GM12865 (cell line): ENCODE measurements at regions not wholly inside any gene's neighbourhood (a gene's known extent, or its start where the extent isn't known, plus 50 kb on each side); places are given as distances from the start of the nearest gene placed in this dataset.

Experiments used
- DNase-seq: peaks from one replicate; pipeline ENCODE4 v3.0.0; 2010; ENCODE audit warnings: low read depth
- H3K4me3 ChIP-seq: 2 replicates; pipeline ENCODE4 v1.5.1; 2011; ENCODE audit warnings: mild to moderate bottlenecking, low read depth, low read length, control low read depth
- TF ChIP-seq, protein P1 (sequence below): IDR thresholded peaks from 2 replicates; pipeline ENCODE4 v1.5.1; 2011; ENCODE audit warnings: low read length, control low read depth, low read depth, inconsistent platforms; ENCODE audit not compliant: insufficient read depth; ENCODE audit errors: missing control alignments

DNA sequence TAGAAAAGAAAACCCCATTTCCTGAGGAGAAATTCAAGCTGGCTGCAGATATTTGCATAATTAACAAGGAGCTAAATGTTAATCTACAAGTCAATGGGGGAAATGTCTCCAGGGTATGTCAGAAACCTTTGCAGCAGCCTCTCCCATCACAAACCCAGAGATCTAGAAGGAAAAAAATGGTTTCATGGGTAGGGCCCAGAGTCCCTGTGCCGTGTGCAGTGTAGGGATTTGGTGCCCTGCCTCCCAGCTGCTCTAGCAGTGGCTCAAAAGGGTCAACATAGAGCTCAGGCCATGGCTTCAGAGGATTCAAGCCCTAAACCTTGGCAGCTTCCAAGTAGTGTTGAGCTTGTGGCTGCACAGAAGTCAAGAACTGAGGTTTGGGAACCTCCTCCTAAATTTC is 290.2 kb upstream of the TMEFF2 start:
- TF ChIP-seq, protein P1, sequence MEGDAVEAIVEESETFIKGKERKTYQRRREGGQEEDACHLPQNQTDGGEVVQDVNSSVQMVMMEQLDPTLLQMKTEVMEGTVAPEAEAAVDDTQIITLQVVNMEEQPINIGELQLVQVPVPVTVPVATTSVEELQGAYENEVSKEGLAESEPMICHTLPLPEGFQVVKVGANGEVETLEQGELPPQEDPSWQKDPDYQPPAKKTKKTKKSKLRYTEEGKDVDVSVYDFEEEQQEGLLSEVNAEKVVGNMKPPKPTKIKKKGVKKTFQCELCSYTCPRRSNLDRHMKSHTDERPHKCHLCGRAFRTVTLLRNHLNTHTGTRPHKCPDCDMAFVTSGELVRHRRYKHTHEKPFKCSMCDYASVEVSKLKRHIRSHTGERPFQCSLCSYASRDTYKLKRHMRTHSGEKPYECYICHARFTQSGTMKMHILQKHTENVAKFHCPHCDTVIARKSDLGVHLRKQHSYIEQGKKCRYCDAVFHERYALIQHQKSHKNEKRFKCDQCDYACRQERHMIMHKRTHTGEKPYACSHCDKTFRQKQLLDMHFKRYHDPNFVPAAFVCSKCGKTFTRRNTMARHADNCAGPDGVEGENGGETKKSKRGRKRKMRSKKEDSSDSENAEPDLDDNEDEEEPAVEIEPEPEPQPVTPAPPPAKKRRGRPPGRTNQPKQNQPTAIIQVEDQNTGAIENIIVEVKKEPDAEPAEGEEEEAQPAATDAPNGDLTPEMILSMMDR: no peak
- H3K4me3 ChIP-seq: no peak overlapping the region
- no peak for DNase-seq

DNA sequence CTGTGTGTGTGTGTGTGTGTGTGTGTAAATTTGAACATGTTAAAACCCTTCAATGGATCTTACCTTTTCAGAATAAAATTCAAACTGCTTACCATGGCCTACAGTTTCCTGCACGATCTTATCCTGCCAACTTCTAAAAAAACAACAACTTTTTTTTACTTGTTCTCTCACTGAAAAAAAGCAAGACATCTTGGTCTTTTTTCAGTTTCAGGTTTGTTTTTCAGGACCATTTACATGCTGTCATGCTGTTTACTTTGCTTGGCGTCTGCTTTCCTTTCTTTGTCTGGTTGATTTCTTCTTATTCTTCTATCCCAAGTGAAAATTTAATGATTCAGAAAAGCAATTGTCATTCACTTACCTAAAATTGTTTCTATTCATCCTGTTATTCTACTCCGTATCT is 286.3 kb upstream of the TMEFF2 start:
- TF ChIP-seq, protein P1: no peak
- no peak for DNase-seq

DNA sequence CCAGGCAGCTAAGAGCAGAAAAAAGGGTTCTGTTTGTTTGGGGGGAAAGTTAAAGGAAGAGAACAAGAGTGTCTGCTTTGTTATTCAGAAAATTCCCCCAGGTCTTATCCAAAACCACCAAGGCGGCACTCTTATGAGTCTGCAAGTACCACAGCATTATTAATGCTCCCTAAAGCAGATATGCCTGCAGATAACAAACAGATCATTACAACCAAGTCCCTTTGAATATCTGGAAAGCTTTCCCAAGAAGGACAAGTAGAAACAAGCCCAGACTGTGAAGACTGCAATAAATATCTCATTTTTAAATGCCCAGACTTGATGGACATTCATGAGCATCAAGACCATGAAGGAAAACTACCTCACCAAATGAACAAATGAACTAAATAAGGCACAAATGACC is 278.6 kb upstream of the TMEFF2 start:
- no peak for DNase-seq
- TF ChIP-seq, protein P1: no peak
- no peak overlapping the region for H3K4me3 ChIP-seq

More for the DNA sequence above, 286.3 kb upstream of the TMEFF2 start:
- no peak overlapping the region for H3K4me3 ChIP-seq

DNA sequence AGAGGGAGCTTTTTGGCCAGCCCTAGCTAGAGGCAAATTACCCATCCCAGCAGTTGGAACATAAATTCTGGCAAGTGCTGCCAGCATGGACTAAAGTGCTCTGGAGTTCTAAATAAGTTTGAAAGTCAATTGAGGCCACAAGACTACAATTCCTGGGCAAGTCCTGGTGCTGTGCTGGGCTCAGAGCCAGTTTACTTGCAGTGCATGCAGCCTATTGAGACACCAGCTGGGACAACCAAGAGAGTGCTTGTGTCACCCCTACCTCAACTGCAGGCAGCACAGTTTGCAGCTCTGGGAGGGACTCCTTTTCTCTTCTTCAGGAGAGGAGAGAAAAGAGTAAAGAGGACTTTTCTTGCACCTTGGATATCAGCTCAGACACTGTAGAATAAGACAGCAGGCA is 277.2 kb upstream of the TMEFF2 start:
- no peak for DNase-seq
- H3K4me3 ChIP-seq: no peak overlapping the region
- TF ChIP-seq, protein P1: no peak

DNA sequence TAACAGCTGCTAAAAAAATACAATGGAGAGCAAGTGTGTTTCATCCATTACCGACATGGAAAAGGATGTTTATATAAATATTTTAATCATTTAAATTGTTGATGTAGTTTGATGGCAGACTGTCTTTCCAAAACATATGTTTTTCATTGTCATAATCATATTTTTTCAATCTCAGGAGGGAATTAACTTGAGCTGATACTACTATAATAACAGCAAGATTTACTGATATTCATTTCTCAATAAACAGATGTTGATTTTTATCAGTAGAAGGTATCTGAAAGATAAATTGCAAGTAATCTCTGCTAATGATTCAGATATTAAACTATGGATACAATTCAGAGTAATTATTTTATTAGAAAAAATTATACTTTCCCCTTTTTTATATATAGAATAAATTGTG is 274.9 kb upstream of the TMEFF2 start:
- TF ChIP-seq, protein P1: no peak
- no peak overlapping the region for H3K4me3 ChIP-seq
- DNase-seq: no peak

DNA sequence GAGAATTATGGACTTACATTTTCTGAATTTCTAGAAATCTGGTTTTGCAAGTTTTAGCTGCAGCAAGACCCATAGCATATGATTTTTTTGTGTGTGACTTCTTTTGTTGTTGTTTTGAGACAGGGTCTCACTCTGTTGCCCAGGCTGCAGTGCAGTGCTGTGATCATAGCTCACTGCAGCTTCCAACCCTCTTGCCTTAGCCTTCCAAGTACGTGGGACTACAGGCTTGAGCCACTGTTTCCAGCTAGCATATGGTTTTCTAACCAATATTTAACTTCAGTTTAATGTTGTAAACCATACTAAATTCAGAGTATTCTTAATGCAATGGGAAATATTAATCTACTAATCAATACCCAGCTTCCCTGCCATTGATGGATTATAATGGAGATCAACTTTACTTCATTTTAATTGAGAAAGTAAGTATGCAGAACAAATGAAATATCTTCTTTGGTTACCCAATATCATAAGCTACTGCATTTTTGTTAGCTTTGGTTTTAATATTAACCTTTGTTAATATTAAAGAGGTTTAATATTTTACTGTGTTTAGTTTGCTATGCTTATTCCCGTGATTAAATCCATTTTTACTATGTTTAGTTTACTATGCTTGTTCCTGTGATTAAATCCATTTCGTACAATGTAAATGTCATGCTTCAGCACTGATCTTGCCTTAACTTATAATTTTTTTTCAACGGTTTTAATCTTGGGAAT is 273.4 kb upstream of the TMEFF2 start:
- TF ChIP-seq, protein P1: no peak
- no peak overlapping the region for H3K4me3 ChIP-seq
- no peak for DNase-seq

DNA sequence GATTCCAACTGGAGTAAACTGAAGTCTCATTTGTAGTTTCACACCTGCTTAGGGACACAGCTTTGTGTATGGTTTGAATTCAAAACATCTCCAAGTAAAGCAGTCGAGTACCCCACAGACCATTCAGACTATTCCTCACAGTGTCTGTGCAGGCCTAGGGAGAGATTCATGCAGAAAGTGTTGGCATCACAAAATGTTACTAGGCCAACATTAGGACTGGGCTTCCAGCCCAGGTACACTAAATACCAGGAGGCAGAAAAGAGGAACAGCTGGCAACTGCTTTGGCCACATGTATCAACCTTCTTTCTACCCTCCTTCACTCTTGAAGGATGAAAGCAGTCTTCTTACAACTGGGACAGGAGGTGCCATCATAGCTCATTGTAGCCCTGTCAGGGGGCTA is 270.4 kb upstream of the TMEFF2 start:
- H3K4me3 ChIP-seq: no peak overlapping the region
- TF ChIP-seq, protein P1: no peak
- DNase-seq: no peak
